ENCODE measurements at regions not wholly inside any gene's neighbourhood (a gene's known extent, or its start where the extent isn't known, plus 50 kb on each side); places are given as distances from the start of the nearest gene placed in this dataset.
A peak's percentile ranks its signal among the peaks of the same experiment; 100 is the strongest.

DNA sequence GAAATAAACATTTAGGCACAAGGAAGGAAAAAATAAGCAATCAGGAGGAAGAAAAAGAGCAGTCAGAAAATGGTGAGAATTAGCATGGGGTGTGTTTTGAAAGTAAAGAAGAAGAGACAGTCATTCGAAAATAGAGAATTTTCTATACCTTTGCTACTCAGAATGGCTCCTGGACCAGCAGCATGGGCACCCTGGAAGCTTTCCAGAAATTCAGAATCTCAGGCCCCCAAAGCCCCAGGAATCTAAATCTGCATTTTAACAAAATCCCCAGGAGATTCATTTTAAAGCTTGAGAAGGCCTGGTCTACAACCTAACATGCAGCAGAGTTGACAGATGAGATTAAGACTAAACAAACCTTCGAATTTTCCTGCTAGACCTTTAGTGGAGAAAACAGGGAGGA is 131.2 kb upstream of the HDAC9 start:
- Histone ChIP-seq H3K4me1 (peaks cover 17% of the 10 kb centered on the region), H3K36me3 (no peaks in the 10 kb centered on the region), H3K9me3 (no peaks in the 10 kb centered on the region), H3K27me3 (no peaks in the 10 kb centered on the region), H3K4me3 (ENCODE audit: low read depth, low read length) (no peak overlapping the region)
- DNase-seq, result no peak
- TF ChIP-seq, protein P1, sequence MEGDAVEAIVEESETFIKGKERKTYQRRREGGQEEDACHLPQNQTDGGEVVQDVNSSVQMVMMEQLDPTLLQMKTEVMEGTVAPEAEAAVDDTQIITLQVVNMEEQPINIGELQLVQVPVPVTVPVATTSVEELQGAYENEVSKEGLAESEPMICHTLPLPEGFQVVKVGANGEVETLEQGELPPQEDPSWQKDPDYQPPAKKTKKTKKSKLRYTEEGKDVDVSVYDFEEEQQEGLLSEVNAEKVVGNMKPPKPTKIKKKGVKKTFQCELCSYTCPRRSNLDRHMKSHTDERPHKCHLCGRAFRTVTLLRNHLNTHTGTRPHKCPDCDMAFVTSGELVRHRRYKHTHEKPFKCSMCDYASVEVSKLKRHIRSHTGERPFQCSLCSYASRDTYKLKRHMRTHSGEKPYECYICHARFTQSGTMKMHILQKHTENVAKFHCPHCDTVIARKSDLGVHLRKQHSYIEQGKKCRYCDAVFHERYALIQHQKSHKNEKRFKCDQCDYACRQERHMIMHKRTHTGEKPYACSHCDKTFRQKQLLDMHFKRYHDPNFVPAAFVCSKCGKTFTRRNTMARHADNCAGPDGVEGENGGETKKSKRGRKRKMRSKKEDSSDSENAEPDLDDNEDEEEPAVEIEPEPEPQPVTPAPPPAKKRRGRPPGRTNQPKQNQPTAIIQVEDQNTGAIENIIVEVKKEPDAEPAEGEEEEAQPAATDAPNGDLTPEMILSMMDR (IDR thresholded peaks at IDR 0.05; ENCODE audit: low read depth, low read length), result no peak

DNA sequence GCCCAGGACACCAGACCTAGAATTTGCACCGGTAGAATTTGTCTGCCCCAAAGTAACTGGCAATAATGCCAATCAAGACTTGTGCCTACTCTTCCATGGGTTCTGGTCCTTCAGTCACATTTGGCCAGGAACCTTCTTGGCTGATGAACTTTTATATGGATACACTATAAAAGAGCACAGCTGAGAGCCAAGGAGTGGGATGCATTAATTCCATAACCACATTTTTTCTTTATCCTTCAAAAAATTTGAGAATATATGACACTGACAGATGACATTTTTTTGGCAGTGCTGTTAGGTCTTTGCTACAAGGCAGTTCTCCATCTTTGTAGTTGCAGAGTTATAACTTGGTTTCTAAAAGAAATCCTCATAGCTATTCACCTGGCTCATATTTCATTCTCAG is 129.2 kb upstream of the HDAC9 start:
- H3K4me3 ChIP-seq (ENCODE audit: low read depth, low read length), result no peak overlapping the region
- no peaks in the 10 kb centered on the region for H3K36me3 ChIP-seq
- H3K27me3 ChIP-seq, result no peaks in the 10 kb centered on the region
- H3K9me3 ChIP-seq, result no peaks in the 10 kb centered on the region
- TF ChIP-seq, protein P1 (IDR thresholded peaks at IDR 0.05; ENCODE audit: low read depth, low read length), result no peak
- H3K4me1 ChIP-seq, result peaks cover 17% of the 10 kb centered on the region
- DNase-seq, result no peak

DNA sequence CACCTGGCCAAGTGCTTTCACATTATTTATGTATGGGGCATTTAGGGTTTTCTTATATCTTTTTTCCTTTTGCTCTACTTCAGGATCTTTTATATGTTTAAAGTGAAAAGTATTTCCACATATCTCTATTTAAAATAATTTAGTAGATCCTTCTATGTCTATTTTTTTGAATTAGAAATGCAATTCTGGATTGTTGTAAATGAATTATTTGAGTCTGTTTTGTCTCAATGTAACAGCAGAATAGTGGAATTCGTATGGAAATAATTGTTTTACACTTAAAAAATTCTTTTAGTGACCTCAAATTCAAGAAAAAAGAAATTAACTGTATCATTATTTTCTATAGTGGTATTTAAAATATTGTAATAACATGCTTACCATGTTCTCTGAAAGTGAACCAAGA is 126.5 kb upstream of the HDAC9 start:
- peaks cover 11% of the 10 kb centered on the region for H3K4me1 ChIP-seq
- H3K9me3 ChIP-seq, result no peaks in the 10 kb centered on the region
- TF ChIP-seq, protein P1 (IDR thresholded peaks at IDR 0.05; ENCODE audit: low read depth, low read length), result no peak
- no peaks in the 10 kb centered on the region for H3K36me3 ChIP-seq
- H3K4me3 ChIP-seq (ENCODE audit: low read depth, low read length), result no peak overlapping the region
- H3K27me3 ChIP-seq, result no peaks in the 10 kb centered on the region
- no peak for DNase-seq

DNA sequence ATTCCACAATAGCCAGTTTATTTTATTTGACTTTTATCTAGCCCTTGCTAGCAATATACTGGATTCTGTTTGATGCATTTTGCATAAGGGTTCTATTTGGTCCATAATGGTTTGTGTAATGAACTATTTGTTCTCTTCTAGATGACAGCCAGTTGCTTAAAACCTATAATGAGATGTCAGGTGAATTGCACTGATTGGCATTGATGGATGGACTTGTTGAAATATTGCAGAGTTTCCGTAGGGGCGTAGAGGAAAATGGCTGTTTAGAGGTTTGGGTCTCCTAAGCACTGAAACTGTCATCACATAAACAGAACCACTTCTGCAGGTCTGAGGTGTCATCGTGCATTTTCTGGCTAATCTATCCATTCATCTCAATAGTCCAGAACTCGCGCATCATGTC is 124.9 kb upstream of the HDAC9 start:
- H3K9me3 ChIP-seq, result no peaks in the 10 kb centered on the region
- H3K36me3 ChIP-seq, result no peaks in the 10 kb centered on the region
- DNase-seq, result peak; percentile 14
- no peaks in the 10 kb centered on the region for H3K27me3 ChIP-seq
- TF ChIP-seq, protein P1 (IDR thresholded peaks at IDR 0.05; ENCODE audit: low read depth, low read length), result no peak
- H3K4me3 ChIP-seq (ENCODE audit: low read depth, low read length), result peak overlapping the region; percentile 14; the same call in 1 of the 2 replicates
- H3K4me1 ChIP-seq, result peaks cover 5% of the 10 kb centered on the region; the same call in 1 of the 2 replicates

DNA sequence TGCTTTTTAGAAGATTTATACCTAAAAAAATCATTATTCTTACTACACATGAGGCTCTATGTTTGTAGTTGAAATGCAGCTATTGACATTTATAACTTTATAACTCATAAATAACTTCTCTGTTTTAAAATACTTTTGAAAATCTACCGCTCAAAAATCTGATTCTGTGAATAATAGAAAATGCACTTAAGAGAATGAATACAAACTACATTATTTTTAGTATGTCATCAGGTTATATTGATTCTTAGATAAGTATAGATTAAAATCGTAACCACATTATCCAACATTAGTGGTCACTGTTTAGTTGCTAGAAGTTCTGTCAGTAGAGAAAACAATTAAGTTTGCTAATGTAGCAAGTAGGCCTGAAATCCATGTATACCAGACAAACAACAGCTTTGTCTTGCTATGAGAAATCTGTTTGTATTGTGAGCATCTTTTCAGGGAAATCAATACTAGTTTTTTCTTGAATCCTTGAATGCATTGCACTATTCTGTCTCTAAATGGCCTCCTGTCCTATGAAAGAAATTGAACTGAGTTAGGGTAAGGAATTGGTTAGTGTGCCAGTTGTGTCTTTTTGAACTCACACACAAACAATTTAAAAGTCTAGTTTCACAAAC is 116.5 kb upstream of the HDAC9 start:
- Histone ChIP-seq H3K27me3 (no peaks in the 10 kb centered on the region), H3K36me3 (no peaks in the 10 kb centered on the region), H3K9me3 (no peaks in the 10 kb centered on the region), H3K4me3 (ENCODE audit: low read depth, low read length) (no peak overlapping the region), H3K4me1 (peaks cover 12% of the 10 kb centered on the region)
- DNase-seq, result no peak
- TF ChIP-seq, protein P1 (IDR thresholded peaks at IDR 0.05; ENCODE audit: low read depth, low read length), result no peak

DNA sequence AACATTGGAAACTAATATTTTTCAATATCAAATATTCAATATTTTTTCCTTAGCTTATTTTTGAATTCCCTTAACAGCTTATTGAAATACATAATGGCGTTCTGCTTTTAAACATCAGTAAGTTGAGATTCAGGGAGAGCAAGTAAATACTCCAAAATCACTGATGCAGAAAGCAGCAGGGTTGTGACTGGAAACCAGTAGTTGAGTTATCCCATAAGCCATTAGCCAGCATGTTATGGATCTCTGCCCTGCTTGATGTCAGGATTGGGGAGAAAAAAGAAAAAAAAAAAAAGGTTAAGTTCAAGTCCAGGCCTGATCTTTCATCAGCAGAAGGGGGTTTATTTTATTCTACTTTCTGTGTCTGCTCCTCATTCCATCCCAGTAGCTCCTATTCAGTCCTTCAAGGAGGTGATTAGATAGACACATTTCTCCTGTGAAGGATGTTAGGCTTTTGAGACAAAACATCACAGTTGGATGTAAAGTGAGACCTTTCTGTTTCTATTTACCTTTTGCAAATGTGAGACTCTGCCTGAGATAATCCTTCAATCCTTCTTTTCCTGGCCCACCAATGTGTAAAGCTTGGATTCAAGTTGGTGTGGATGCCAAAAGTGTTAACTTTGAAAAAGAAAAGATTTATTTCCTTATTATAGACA is 110.9 kb upstream of the HDAC9 start:
- H3K4me1 ChIP-seq, result peaks cover 5% of the 10 kb centered on the region
- TF ChIP-seq, protein P1 (IDR thresholded peaks at IDR 0.05; ENCODE audit: low read depth, low read length), result no peak
- DNase-seq, result peak; percentile 11

More for the DNA sequence above, 110.9 kb upstream of the HDAC9 start:
- Histone ChIP-seq H3K27me3 (no peaks in the 10 kb centered on the region), H3K4me3 (ENCODE audit: low read depth, low read length) (no peak overlapping the region), H3K36me3 (no peaks in the 10 kb centered on the region), H3K9me3 (no peaks in the 10 kb centered on the region)

All from BE2C (cell line).